ENCODE measurements at regions not wholly inside any gene's neighbourhood (a gene's known extent, or its start where the extent isn't known, plus 50 kb on each side); places are given as distances from the start of the nearest gene placed in this dataset.

GRCh38 chr12:71208053-71208685 lies 50.4 kb upstream of the TSPAN8 start:
- 40 to 43% methylated on average over 1 of the region's 1 CpG for WGBS, 2 donors
- no peak for DNase-seq
- Histone ChIP-seq H3K36me3 (no peaks in the 10 kb centered on the region), H3K27ac (no peak overlapping the region), H3K4me3 (replicated peaks in 1 of 3) (no peak overlapping the region), H3K9me3 (no peaks in the 10 kb centered on the region), H3K4me1 (no peaks in the 10 kb centered on the region), H3K27me3 (no peaks in the 10 kb centered on the region)
- no peak for TF ChIP-seq POLR2A (IDR thresholded peaks at IDR 0.05)
- TF ChIP-seq, protein P1, sequence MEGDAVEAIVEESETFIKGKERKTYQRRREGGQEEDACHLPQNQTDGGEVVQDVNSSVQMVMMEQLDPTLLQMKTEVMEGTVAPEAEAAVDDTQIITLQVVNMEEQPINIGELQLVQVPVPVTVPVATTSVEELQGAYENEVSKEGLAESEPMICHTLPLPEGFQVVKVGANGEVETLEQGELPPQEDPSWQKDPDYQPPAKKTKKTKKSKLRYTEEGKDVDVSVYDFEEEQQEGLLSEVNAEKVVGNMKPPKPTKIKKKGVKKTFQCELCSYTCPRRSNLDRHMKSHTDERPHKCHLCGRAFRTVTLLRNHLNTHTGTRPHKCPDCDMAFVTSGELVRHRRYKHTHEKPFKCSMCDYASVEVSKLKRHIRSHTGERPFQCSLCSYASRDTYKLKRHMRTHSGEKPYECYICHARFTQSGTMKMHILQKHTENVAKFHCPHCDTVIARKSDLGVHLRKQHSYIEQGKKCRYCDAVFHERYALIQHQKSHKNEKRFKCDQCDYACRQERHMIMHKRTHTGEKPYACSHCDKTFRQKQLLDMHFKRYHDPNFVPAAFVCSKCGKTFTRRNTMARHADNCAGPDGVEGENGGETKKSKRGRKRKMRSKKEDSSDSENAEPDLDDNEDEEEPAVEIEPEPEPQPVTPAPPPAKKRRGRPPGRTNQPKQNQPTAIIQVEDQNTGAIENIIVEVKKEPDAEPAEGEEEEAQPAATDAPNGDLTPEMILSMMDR (IDR thresholded peaks at IDR 0.05) = no peak
- intact Hi-C loops (cut with DNase I) = no loop called here
